SHP77 treated with DMSO at 0.1 percent for 48 hours (cell line): ENCODE measurements at regions not wholly inside any gene's neighbourhood (a gene's known extent, or its start where the extent isn't known, plus 50 kb on each side); places are given as distances from the start of the nearest gene placed in this dataset.

Experiments
- DNase-seq: peaks from one replicate; lab custom pipeline; 2025; lab: John Stamatoyannopoulos, UW

DNA sequence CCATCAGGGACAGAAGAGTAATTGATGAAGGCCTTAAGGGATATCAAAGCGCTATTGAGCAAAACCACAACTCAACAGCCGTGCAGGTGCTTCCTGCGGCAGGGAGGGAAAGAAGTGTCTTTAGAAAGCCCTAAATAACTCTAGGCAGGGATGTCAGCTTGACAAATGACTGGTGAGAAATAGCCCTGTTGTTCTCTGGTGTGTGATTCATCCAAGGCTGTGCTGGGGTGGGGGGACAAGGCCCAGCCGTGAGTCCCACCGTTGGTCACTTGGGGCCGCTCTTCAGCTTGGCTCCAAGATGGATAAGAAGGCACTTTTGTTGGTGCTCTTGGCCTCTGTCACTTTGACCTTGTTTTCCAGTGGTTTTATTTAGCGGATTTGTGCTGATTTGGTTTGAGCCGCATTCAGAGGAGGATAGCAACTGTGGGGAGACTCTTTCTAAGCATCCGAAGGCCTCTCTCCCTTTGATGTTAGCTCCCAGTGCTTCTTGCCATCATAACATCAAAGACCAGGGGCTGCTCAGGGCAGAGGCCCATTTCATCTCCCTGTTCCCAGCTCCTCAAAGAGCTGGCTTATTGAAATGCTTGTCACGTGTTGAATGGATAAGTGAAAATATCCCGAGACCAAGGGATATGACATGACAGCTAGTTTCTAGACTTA, 130.3 kb upstream of the SERP2 start:
- peak; percentile 56 for DNase-seq

DNA sequence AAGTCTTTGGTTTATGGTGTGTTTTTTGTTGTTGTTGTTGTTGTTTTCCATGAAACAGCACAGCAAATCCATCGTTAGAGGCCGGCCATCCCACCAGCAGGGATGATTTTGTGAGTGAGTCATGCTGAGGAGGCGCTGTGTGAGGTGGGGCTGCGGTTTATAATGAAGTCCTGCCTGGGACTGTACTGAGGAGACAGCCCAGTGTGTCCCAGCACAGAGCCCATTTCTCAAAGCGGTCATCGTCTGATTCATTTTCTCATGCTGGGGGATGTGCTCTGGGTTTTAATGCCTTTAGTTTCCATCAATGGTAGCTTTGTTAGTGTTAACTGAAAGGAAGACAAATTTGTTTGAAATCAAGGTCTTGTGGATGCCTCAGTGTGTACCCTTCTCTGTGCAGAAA, 129.3 kb upstream of the SERP2 start:
- DNase-seq: no peak

DNA sequence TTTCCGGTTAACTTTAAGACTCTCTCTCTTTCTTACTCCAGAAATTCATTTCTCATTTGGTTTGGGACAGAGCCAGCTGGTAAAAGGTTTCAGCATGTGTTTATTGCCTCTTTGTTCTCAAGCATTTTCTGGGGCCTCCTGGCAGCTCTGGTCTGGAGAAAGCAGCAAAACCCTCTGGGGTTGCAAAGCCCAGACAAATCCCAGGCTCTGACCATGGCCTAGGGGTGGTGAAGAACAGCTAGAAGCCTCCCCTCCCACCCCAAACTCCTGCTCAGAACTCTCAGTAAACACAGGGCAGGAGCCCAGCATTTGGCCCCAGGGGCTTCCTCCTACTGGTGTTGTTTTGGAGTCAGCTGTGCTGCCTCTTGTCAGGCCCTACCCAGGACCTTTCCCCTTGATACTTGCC, 124.2 kb upstream of the SERP2 start:
- DNase-seq: no peak

DNA sequence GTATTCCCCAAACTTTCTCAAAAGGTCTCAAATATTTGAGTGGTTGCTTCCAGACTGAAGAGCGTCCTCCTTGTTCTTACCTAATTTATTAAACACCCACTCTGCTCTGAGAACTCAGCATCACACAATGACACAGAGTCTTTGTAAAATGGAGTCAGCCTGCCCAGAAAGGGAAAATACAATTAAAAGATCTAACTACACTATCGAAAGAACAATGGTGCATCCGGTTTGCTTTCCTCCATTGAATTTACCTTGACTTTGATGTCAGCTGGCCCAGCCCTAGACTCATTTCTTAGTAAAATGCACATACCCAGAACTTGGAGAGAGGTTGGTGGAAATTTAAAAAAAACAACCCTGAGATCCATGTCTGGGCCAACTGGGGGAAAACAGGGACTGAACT, 120.7 kb upstream of the SERP2 start:
- no peak for DNase-seq

DNA sequence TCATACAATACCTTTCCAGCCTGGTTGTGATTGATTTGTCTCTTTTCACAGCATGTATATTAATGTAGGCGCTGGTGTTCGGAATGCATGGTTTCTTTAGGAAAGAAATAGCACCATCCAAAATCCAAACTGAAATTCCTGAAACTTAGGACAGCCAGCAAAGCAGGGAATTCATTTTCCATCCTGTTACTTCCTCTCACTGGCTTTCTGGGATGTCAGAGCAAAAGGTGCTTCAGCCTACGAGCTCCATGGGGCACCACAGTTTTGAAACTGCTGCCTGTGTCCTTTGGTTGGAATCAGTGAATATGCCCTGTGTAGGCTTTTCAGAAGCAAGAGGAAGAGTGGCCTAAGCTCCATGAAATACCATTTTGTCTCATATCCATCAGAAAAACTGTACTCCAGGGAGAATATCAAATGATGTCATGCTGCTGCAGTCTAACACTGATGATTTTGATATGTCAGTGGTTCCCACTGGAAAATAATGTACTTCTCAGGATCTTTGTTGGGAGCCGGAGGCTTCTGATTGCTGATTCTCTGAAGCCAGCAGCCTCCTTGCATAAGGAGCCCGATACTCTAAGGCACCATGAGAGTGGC, 117.8 kb upstream of the SERP2 start:
- DNase-seq: no peak

DNA sequence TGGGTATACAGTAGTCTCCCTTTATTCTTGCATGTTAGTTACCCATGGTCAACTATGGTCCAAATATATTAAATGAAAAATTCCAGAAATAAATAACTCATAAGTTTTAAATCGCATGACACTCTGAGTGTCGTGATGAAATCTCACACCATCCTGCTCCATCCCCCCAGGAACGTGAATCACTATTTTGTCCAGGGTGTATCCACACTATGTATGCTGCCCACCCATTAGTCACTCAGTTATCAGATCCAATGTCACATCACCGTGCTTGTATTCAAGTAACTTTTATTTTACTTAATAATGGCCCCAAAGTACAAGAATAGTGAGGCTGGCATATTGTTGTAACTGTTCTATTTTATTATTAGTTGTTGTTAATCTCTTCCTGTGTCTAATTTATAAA, 115.8 kb upstream of the SERP2 start:
- no peak for DNase-seq

DNA sequence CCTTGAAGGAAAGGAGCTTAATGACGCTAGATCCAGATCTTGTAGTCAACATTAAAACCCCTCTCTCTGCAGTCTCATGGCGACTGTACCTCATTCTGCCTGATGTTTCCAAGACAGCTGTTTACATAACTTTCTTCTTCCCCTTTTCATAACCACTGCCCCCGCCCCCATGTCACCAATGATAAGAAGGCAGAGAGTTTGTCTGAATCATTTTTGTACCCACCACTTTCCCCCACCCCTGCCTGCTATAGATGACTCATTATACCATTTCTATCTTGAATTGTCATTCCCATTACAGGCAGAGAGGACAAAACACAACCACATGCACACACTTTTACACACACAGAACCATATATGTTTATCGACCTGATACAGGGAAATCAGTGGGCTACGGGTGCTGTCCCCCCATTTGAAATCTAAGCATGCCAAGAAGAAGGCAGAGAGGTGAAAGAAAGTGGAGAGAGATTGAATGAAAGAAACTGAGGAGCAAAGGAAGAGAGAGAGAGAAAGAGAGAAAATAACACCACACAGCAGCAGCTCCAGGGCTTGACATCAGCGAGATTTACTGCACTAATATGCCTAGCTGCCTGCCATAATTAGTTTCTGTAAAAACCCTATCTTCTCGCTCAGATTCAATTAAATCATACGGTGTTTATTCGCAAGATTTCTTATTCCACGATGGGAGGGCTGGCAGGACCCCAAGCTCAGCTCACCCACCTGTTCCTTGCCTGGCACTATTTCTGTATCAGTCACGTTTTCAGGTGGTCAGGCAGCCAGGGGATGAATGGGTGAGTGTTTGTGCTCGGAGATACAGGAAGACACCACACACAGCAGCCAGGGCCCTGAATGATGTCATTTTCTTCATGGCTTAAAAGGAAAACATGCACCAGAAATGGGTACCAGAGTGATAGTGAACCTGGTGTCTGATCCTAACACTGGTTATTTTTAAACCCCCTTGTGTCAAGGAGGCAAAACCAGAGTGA, 114.3 kb upstream of the SERP2 start:
- DNase-seq: no peak

DNA sequence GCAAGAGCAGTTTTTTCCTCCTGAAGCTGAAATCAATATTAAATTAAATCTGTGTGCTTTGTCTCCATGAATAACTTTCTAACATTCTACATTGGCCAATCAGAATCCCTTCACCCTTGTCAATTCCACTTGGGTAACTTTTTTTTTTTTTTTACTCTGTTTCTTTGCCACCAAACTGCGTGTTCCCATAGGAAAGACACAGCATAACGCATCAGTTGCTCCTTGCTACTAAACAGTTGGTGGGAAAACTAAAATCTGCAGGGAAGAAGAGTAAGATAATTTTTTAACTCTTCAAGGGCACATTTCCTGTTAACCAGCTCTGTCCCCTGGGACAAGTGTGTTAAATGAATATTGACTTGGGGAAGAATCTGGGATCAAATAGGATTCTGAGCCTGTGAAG, 113.3 kb upstream of the SERP2 start:
- no peak for DNase-seq

DNA sequence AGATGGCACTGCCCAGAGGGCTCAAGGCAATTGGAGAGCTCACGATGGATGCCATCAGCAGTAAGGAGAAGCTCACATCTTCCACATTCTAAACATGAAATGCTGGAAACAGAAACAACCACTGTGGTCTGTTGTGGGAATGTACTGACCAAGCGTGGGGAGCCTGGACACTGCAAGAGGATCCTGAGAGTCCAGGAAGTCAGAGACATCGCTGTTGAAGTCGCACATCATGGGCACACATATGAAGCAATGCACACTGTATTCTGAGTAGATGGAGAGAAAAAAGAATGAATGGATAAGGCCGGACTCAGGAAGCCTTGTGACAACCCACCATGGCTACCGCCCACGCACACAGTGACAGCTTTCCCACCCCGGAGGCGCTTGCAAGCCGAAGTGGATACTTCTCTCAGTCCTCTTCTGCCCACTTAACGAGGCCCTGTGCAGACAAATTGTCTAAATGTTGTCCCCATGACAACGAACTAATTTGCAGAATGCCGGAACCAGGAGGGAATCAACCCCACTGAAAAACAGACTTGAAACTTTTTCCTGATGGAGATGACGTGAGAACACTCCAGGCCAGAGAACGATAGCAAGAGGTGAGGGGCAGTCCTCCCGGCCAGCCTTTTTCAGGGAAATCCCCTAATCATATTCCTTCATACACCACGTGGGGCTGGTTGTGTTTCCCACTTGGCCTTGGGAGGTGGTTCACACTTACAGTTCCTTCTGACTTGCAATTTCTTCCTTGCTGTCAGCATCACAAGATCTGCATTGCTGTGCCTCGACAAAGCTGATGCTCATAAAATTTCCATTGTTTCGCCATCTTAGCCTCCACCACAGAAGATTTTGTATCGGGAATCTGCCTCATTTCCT, 109.6 kb upstream of the SERP2 start:
- no peak for DNase-seq

DNA sequence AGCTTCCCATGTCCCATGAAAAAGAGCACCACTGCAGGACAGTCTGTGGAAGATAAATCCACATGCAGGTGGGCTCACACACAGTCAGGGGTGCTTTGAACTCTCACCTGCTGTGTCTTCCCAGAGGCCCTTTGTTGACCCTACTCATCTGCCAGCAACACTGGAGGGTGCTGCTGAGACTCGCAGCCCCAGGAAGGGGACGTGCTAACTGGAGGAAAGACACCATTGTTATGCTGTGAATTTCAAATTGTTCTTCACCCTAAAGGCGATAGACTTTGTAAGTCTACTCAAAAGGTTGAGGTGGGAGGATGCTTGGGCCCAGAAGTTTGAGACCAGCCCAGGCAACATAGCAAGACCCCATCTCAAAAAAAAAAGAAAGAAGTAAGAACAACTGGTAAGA, 107.3 kb upstream of the SERP2 start:
- no peak for DNase-seq

DNA sequence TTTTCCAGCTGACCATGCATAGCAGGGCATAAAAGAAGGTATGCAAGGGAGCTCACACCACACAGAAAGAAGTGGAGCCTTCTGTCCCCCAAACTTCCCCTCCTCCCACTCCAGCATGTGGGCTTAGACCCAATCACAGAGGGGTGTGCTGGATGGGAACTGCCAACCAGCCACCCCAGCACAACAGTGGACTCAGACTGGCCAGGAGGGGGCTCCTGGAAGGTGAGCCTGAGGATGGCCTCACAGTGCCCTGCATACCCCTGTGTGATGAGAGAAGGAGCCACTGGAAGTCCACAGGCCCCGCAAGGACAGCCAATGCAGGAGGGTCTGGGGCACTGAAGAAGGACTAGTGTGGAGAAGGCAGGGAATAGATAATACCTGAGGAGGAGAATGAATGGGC, 106.9 kb upstream of the SERP2 start:
- no peak for DNase-seq

DNA sequence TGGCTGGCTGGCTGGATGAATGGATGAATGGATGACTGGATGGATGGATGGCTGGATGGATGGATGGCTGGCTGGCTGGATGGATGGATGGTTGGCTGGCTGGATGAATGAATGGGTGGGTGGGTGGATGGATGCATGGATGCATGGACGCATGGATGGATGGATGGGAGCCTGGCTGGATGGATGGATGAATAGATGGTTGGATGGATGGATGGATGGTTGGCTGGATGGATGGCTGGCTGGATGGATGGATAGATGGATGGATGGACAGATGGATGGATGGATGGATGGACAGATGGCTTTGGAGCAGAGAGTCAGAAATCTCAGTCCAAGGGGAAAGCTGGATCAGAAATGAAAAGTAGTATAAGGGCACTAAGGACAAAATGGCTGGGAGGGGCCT, 106.4 kb upstream of the SERP2 start:
- DNase-seq: no peak

DNA sequence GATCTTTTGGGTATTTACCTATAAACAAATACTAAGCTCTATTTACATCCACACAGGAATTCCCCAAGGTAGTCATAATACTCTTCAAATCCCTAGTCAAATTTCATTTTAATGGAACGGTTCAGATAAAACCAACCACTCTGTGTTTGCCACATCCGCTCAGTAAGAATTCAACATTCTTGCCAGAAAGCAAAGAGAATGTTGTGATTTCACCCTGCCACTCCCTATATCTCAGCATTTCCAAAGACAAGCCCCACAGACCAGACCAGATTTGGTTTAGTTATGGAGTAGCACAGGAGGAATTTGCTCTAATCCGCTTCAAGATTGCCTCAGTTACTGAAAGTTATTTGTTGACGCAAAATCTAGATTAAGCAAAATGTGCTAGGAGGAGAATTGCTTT, 105.6 kb upstream of the SERP2 start:
- no peak for DNase-seq

DNA sequence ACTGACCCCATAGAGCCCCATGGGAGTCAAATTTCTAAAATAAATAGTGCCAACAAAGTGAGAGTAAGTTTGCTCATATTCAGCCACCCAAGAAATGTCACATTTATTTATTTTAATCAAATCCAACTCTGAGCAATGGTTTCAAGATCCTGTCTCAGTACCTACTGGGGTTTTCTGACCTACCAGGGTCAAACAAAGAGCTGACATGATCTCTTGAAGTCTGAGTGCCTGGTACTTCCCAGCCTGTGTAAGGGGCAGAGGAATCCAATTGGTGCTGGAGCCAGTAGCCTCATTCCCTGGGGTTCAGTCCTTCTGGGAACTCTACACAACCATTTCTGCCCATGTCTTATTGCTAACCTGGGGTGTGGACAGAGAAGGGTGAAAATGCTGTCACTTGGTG, 104.6 kb upstream of the SERP2 start:
- no peak for DNase-seq

DNA sequence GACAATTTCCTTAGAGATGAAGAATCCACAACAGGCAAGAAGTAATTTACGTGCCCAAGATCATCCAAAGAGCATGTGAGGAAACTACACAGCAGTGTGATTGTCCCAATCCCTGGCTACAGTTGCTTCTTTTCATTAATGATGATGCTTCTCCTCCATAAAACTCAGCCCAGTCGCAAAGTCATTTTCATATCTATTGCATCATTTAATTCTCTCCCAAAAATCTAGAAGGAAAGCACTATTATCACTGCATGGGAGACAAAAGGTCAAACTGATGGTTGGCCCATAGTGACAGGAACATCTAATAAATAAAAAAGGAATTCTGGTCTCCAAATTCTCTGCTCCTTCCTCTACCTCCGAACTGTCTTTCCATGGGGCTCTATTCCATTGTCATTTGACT, 103.5 kb upstream of the SERP2 start:
- DNase-seq: no peak

DNA sequence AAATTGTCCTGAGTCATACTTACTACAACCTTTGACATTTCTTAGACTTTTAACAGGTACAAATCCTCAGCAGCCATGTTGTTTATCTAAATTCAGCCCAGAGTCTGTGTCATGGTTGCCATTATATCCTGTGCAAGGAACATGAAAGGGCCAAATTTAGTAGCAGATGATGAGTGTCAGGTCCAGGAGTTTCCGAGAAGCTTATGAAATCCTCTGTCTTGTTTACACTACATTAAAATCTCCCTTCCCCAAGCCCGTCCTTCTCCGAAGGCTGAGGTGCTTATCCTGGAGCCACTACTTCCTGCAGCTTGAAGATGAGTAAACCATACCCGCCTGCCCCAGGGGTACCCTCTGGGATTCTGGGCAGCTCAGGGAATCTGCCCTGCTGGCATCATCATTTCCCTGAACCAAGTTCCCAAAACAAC, 102.6 kb upstream of the SERP2 start:
- no peak for DNase-seq

DNA sequence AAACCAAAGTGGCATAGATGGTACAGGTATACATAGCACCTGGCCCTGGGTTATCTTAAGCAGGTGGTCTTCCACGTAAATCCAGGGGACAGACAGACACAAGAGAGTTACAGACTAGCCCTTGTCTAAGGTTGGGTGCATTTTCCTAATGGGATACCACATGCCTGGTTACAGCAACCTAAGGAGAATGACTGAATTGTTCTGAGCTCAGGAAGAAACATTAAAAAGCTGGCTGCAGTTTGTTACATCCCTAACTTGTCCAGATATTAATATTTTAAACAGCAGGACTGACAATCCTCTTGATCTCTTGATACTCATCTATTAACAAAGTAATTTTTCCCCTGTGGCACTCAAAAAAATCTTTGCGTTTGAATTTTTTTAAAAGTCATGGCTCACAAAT, 102.2 kb upstream of the SERP2 start:
- DNase-seq: no peak

DNA sequence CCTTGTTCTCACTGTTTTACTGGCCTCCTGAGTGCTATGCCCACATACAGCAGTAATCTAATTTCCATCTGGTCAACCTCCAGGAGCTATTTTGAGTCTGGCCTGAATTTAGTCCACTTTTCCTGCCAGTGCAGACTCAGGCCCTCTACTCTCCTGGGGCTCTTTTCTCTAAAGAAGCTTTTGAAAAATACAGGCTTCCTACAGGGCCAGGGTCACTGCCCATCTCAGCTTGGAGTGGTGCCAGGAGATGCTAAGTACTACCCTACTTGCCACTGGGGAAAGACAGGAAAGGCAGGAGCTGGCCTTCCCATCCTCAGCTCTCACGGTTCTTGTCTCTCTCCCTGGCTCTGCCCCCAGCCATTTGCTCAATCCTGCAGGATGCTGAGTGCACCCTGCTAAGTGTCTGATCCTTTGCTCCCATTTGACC, 101.7 kb upstream of the SERP2 start:
- no peak for DNase-seq

DNA sequence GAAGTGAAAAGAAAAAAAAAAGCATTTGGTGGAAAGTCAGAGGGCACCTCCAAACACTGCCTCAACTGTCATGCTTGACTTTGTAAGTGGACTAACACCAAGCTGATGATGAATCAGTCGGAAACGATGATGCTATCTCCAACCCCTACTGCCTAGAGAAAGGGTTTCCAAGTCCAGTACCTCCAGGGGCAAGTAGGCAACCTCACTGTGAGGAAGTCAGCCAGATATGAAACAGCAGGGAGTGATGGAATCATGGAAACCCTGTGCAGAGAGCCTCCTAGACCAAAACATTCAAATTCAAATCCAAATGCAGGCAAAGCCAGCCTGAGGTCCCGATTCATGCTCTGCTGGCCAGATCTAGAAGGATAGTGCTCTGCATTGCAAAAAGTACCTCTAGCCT, 100.9 kb upstream of the SERP2 start:
- DNase-seq: no peak

DNA sequence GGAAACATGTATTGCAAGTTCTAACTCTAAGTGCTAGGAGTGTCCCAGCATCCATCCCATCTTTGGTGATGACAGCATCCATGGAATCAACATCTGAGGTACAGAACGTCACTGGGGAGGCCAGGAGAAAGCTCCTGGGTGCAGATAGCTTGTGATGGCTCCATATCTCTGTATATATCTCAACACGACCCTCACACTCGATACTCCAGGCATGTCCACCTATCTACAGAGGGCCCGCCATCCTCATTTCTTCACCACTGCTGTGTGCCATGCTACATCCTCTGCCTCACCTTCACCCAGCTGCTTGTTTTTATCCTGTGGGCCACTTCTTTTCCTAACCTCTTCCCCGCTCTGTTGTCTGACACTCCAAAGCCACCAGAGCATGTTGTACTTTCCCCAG, 100.4 kb upstream of the SERP2 start:
- DNase-seq: no peak

DNA sequence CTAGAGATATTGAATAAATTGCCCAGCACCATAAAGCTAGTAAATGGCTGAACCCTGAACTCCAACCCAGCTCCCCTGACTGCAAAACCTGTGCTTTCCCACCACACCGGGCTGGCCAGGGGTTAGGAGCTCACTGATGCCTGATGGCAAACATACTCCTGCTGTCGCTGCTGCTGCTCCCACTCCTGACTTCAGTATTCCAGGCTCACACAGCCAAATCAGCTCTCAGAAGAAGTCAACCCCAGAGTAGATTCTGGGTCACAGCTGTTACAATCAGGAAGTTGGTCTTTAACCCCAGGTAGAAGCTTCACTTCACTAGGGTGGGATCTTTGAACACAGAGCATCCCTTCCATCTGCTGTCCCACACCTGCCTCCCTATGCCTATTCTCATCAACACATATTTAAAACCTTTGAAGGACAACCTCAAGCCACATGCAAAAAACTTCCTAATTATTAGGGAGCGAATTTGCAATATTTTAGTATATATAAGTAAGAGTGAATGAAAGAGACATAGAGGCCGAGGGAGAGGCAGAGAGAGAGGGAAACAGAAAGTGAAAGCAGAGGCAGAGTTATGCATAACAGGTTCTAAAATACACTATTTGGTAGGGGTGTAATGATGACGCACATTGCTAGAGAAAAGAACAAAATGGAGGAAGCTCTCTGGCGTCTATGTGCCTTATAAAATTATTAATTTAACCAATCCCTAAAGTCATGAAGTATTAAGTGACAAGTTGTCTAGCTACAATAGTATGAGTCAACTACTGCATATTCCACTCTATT, 99.4 kb upstream of the SERP2 start:
- DNase-seq: peak; percentile 43
